Activated gamma-delta T cell treated with anti-CD3 and anti-CD28 coated beads, Interleukin-2, amount 50 U/mL, for 16 hours (primary cell): ENCODE measurements at regions not wholly inside any gene's neighbourhood (a gene's known extent, or its start where the extent isn't known, plus 50 kb on each side); places are given as distances from the start of the nearest gene placed in this dataset.

Source experiments
- DNase-seq: peaks from one replicate; pipeline ENCODE4 v3.0.0-alpha.2; 2020; ENCODE audit warnings: low read depth

GRCh38 chr9:91132576-91133073 lies 229.1 kb downstream of the AUH start:
- no peak for DNase-seq

DNA sequence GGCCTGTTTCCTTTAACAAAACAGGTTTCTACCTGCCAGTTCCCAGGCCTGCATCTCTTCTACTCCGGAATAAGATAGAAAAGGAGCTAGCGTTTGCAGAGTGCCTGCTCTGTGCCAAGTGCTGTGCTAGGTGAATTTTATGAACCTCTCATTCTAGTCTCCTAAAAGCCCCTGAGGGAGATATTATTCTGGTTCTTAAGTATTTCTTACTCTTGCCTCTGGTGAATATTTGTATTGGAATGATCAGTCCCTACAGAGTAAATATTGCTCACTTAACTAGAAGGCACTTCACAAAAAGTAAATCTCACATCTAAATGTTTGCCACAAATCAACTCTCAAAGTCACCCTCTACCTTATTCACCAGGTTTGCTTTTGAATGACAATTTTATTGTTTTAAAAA lies 227.1 kb downstream of the AUH start:
- DNase-seq, result no peak

GRCh38 chr9:91137391-91137790 lies 224.3 kb downstream of the AUH start:
- DNase-seq, result no peak

DNA sequence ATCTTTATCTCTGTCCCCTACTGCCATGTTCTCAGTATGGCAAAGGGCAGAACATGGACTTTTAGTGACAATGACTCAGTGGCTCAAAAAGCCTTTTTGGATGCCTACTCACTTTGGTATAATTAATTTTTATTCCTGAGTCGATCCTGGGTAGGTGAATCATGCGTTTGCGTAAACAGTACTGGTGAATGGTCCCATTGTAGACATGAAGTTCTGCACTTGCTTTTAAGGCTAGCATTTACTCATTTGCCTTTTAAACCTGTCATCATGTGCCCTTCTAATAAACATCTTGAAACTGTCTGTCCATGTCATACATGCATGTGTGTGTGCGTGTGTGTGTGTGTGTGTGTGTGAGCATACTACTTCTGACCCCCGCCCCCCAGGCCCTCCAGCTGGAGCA lies 223.0 kb downstream of the AUH start:
- DNase-seq, result no peak

GRCh38 chr9:91141407-91141965 lies 220.2 kb downstream of the AUH start:
- no peak for DNase-seq

GRCh38 chr9:91143162-91143561 lies 218.6 kb downstream of the AUH start:
- no peak for DNase-seq

GRCh38 chr9:91143642-91144041 lies 218.1 kb downstream of the AUH start:
- no peak for DNase-seq

GRCh38 chr9:91144769-91145168 lies 216.9 kb downstream of the AUH start:
- DNase-seq, result no peak

- no peak for DNase-seq
Observed at GRCh38 chr9:91145496-91145895, 216.2 kb downstream of the AUH start.

DNA sequence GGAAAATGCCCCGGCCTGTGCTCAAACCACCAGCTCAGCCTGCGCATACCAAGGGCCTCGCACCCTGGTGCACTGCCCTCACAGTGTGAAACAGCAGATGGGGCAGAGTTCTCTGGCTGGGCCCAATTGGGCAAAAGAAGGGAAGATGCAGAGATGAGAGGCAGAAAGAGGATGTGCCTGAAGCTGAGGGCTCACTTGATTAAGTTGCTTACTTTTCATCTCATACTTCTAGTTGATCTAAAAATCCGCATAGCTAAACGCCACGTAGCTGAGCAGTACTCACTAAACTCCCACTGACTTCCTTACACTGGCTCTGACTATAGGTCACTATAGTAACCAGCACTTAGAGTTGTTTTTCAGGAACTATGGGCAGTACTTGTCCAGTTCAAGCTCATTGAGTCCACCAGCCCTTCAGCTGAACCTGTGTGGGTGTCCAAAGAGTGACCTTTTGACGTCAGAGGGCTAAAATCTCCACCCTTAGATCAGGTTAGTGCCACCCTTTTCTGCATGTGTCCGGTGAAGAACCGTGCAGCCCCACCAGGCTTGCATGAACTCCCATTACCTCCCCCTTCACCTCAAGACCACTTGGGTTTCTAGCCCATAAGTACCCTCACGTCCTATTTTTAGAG lies 215.2 kb downstream of the AUH start:
- no peak for DNase-seq

DNA sequence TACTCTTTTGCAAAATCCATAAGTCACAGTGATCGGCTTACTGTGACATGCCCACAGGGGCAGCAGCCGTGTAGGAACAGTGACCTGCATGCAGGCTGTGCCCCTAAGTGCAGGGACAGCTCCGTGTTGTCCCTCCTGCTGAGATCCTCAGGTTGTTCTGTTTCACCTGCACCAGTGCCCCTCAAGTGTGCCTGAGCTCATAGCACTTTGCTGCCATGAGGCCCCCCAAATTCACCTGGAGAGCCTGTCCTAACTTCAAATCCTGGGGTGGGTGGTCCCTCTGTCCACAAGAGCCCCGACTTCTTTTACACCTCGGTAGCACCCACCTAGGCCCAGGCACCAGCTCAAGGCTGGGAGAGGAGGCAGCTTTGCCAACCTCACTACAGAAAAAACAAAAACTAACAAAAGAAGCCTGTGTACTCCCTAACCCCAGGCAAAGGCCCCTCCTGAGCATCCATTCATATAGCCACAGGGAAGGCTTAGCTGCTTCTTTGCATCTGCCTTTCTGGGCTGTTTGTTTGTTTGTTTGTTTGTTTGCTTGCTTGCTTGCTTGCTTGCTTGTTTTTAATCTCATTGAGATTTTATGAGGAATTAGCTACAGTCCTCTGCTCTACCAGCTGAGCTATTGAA lies 214.5 kb downstream of the AUH start:
- DNase-seq, result no peak

DNA sequence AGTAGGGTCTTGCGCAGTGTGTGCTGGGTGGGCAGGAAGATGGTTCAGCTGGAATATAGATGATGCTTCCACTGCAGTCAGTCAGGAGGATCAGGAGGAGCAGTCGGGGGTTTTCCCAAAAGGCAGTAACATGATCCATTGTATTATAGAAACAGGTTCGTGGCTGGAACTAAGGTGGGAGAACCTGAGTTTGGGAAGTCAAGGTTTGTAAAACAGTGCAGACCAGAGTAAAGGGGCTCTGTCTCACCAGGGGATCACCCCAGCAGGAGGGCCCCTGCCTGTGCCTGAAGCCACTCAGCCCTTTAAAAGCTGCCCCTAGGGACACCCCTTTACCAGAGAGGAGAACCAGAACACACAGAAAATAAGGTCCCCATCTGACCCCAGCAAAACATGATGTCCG lies 213.4 kb downstream of the AUH start:
- DNase-seq, result no peak

GRCh38 chr9:91150273-91150997 lies 211.3 kb downstream of the AUH start:
- no peak for DNase-seq

GRCh38 chr9:91150998-91151717 lies 210.6 kb downstream of the AUH start:
- peak; percentile 32 for DNase-seq

- DNase-seq, result no peak
Observed at GRCh38 chr9:91151718-91152095, 210.0 kb downstream of the AUH start.

- no peak for DNase-seq
Observed at GRCh38 chr9:91154686-91155085, 207.0 kb downstream of the AUH start.

GRCh38 chr9:91155181-91155580 lies 206.5 kb downstream of the AUH start:
- no peak for DNase-seq

DNA sequence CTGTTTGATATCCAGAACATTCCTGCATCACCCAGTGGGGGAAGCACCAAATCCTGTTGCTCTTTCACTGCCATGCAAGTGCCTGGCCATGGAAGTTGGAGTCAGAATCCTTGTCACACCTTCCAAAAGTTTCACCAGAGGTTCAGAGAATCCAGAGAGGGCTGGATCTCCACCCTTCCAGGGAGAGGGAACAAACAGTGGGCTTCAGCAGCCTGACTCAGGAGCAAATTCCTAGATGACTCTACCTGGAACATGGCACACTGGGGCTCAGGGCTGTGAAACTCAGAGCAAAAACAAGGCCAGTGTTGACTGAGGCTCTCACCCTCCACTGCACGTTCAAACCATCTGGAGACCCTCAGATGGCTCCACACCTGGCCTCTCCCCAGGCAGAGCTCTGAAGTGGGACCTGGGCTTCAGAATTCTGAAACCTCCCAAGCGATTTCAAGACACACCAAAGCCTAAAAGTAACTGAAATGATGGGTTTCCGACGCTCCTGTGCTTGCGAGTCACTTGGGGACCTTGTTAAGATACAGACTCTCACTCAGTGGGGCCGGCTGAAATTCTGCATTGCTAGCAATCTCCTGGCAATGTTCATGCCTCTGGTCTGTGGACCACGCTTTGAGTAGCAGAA lies 205.9 kb downstream of the AUH start:
- no peak for DNase-seq

DNA sequence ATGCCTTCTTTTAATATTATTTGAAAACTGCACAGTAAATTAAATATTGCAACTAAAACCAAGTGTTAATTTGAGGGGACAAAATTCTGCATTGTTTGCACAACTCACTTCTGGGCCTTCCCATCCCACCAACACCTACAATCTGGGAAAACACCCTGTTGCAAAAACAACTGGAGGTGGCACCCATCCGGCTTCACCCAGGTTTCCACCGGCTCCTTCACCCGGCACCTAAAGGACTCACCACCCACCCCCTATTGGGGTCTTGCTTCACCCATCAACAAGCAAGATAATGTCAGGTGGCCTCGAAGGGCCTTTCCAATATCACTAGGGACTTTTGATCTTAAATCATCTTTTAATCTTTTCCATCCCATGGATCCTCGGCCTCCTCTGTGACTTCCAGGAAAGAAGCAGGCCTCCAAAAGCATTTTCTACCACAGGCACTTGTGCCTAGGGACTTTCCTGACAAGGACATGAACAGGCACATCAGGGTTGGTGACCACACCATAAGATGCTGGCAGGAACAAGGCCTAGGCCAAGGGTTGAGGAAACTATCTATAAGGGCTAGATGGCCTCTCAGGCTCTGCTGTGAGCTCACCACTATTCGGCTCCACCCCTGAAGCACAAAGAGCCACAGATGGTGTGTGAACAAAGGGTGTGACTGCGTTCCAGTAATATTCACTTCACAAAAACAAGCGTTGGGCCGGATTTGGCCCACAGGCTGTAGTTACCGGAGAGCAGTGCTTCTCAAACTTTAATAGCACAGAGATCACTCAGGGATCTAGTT lies 205.1 kb downstream of the AUH start:
- no peak for DNase-seq

- no peak for DNase-seq
Observed at GRCh38 chr9:91157883-91158282, 203.8 kb downstream of the AUH start.

DNA sequence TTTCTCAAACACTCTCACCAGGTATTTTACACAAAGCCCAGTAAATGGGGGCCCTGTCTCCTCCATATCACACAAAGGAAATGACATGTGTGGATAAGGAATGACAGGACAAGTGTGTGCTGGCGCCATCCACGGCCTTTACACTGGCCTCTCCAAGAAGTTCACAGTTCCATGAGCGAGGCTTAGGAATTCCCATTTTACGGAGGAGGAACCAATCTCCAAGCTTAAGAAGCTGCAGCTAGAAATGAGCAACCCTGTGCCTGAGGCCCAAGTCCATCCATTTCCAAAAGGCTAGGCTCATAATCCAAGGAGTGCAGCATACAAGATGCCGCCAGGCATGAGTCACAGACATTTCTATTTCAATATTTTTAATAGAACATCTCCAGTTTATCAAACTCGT lies 203.4 kb downstream of the AUH start:
- DNase-seq, result no peak
